IMR-90 (cell line): ENCODE measurements at regions not wholly inside any gene's neighbourhood (a gene's known extent, or its start where the extent isn't known, plus 50 kb on each side); places are given as distances from the start of the nearest gene placed in this dataset.

Experiments used
- CHD1 ChIP-seq: IDR thresholded peaks from 2 replicates; pipeline ENCODE4 v1.6.1; 2012; ENCODE audit warnings: low read depth, low read length, improper control_type of control experiment
- CTCF ChIP-seq: conservative IDR thresholded peaks from 2 replicates; pipeline ENCODE4 v1.5.1; 2012; ENCODE audit warnings: mild to moderate bottlenecking, low read depth, low read length, improper control_type of control experiment

DNA sequence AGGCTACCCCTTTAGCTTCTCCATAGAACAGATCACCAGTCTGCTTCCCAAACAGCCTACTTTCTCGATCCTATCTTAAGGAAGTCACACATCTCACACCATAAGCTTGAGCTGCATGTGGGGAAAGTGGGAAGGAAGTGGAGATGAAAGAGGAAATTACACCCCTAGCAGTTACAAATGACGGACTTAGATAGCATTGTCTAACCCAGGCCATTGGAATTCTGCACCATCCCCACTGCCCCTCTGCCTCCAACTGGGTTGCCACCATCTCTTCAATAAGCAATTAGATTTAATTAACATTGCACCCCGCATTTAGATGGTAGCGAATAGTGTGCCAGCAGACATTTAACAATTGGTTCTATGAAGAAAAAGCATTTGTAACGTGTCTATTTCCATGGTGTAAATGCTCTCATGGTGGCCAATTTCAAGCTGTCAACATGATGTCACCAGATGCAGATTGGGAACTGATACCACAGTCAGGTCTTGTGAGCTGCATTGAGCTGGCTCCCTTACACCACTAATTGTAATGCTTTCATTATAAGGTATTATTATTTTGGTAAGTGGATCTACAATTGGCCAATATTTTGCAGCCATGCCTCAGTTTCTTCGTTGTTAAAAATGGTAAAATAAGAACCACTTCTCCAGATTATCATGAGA lies 124.7 kb downstream of the CD24 start:
- TF ChIP-seq CHD1 (no peak), CTCF (no peak)
